ENCODE measurements at regions not wholly inside any gene's neighbourhood (a gene's known extent, or its start where the extent isn't known, plus 50 kb on each side); places are given as distances from the start of the nearest gene placed in this dataset.

GRCh38 chr4:128488055-128488705 lies 200.6 kb upstream of the PGRMC2 start:
- TF ChIP-seq CTCF (IDR thresholded peaks at IDR 0.05; ENCODE audit: control insufficient read depth, insufficient read depth, low read depth, low read length, missing control alignments): no peak
- H3K4me3 ChIP-seq (ENCODE audit: control insufficient read depth, low read depth, low read length): no peak overlapping the region
- DNase-seq (ENCODE audit: low read depth): no peak

- no peak for TF ChIP-seq CTCF (IDR thresholded peaks at IDR 0.05; ENCODE audit: control insufficient read depth, insufficient read depth, low read depth, low read length, missing control alignments)
- H3K4me3 ChIP-seq (ENCODE audit: control insufficient read depth, low read depth, low read length): no peak overlapping the region
- no peak for DNase-seq (ENCODE audit: low read depth)
Measured at GRCh38 chr4:128484896-128485295, 197.3 kb upstream of the PGRMC2 start.

- no peak overlapping the region for H3K4me3 ChIP-seq (ENCODE audit: control insufficient read depth, low read depth, low read length)
- DNase-seq (ENCODE audit: low read depth): peak; percentile 21
- no peak for TF ChIP-seq CTCF (IDR thresholded peaks at IDR 0.05; ENCODE audit: control insufficient read depth, insufficient read depth, low read depth, low read length, missing control alignments)
Measured at GRCh38 chr4:128483816-128484215, 196.2 kb upstream of the PGRMC2 start.

GRCh38 chr4:128483041-128483440 lies 195.4 kb upstream of the PGRMC2 start:
- TF ChIP-seq CTCF (IDR thresholded peaks at IDR 0.05; ENCODE audit: control insufficient read depth, insufficient read depth, low read depth, low read length, missing control alignments): no peak
- no peak for DNase-seq (ENCODE audit: low read depth)
- no peak overlapping the region for H3K4me3 ChIP-seq (ENCODE audit: control insufficient read depth, low read depth, low read length)

GRCh38 chr4:128481752-128482480 lies 194.3 kb upstream of the PGRMC2 start:
- TF ChIP-seq CTCF (IDR thresholded peaks at IDR 0.05; ENCODE audit: control insufficient read depth, insufficient read depth, low read depth, low read length, missing control alignments): no peak
- no peak overlapping the region for H3K4me3 ChIP-seq (ENCODE audit: control insufficient read depth, low read depth, low read length)
- no peak for DNase-seq (ENCODE audit: low read depth)

GRCh38 chr4:128480945-128481344 lies 193.3 kb upstream of the PGRMC2 start:
- no peak overlapping the region for H3K4me3 ChIP-seq (ENCODE audit: control insufficient read depth, low read depth, low read length)
- no peak for TF ChIP-seq CTCF (IDR thresholded peaks at IDR 0.05; ENCODE audit: control insufficient read depth, insufficient read depth, low read depth, low read length, missing control alignments)
- no peak for DNase-seq (ENCODE audit: low read depth)

Data from AG09309 (cell line).